ENCODE measurements at regions not wholly inside any gene's neighbourhood (a gene's known extent, or its start where the extent isn't known, plus 50 kb on each side); places are given as distances from the start of the nearest gene placed in this dataset.

DNA sequence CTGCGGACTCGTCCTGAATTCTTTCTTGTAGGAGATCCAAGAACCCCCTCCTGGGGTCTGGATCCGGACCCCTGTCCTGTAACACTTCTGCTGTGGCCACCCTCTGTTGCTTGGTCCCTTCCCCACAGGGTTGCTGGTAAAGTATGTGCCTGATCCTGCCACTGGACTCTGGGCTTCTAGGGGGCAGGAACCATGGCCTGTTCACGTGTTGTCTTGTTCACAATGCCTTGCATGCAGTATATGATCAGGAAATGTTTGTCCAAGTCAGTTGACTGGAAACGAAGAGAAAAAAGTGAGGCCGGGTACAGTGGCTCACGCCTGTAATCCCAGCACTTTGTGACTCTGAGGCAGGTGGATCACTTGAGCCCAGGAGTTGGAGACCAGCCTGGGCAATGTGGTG, 139.3 kb upstream of the ALDH1B1 start:
- H3K9ac ChIP-seq (ENCODE audit: extremely low read depth, insufficient read length, low read length): no peak overlapping the region
- no peaks in the 10 kb centered on the region for H4K20me1 ChIP-seq (ENCODE audit: control insufficient read depth, insufficient read depth, insufficient read length)
- no peak overlapping the region for H2AFZ ChIP-seq (ENCODE audit: low read length)
- H3K9me3 ChIP-seq (ENCODE audit: control insufficient read depth, low read depth, low read length): no peaks in the 10 kb centered on the region
- no peak overlapping the region for H2BK120ac ChIP-seq (ENCODE audit: low read depth, low read length, poor library complexity, severe bottlenecking)
- H2BK15ac ChIP-seq (ENCODE audit: low read depth, low read length): no peak overlapping the region
- no peak overlapping the region for H2AK5ac ChIP-seq (ENCODE audit: insufficient read length, low read length)
- no peak overlapping the region for H2BK5ac ChIP-seq (ENCODE audit: insufficient read length, low read length)
- no peaks in the 10 kb centered on the region for H3K9me3 Mint-ChIP-seq
- no peak overlapping the region for H4K8ac ChIP-seq (replicated peaks; ENCODE audit: insufficient read length, low read depth, low read length)
- no peak overlapping the region for H3K4me2 ChIP-seq (ENCODE audit: insufficient read depth, insufficient read length, low read length)
- H3K4me3 Mint-ChIP-seq: no peak overlapping the region
- H2BK12ac ChIP-seq (ENCODE audit: insufficient read length, low read depth, low read length): no peak overlapping the region
- no peak for DNase-seq
- H3K18ac ChIP-seq (ENCODE audit: insufficient read length, low read depth, low read length): no peak overlapping the region
- no peaks in the 10 kb centered on the region for H3K79me1 ChIP-seq (ENCODE audit: insufficient read depth, low read depth, low read length, poor library complexity, severe bottlenecking)
- TF ChIP-seq, protein P1, sequence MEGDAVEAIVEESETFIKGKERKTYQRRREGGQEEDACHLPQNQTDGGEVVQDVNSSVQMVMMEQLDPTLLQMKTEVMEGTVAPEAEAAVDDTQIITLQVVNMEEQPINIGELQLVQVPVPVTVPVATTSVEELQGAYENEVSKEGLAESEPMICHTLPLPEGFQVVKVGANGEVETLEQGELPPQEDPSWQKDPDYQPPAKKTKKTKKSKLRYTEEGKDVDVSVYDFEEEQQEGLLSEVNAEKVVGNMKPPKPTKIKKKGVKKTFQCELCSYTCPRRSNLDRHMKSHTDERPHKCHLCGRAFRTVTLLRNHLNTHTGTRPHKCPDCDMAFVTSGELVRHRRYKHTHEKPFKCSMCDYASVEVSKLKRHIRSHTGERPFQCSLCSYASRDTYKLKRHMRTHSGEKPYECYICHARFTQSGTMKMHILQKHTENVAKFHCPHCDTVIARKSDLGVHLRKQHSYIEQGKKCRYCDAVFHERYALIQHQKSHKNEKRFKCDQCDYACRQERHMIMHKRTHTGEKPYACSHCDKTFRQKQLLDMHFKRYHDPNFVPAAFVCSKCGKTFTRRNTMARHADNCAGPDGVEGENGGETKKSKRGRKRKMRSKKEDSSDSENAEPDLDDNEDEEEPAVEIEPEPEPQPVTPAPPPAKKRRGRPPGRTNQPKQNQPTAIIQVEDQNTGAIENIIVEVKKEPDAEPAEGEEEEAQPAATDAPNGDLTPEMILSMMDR (conservative IDR thresholded peaks at IDR 0.05): no peak
- H3K27ac Mint-ChIP-seq: peak overlapping the region in 1 of 3 experiments; percentile 92; a peak in 1 of 7 replicates
- no peak overlapping the region for H3K23ac ChIP-seq (ENCODE audit: insufficient read length, low read depth, low read length)
- H3K27me3 Mint-ChIP-seq (ENCODE audit: low read depth): peaks cover 83% of the 10 kb centered on the region
- no peak overlapping the region for H3K56ac ChIP-seq (ENCODE audit: insufficient read length, low read depth, low read length)
- no peak overlapping the region for H3K27ac ChIP-seq (ENCODE audit: insufficient read length, low read depth, low read length)
- H3K23me2 ChIP-seq (ENCODE audit: insufficient read length, low read depth, low read length, poor library complexity, severe bottlenecking): no peaks in the 10 kb centered on the region
- peaks cover 0 to 2% of the 10 kb centered on the region in 2 experiments; a peak in 1 of 4 replicates for H3K4me1 Mint-ChIP-seq
- no peak overlapping the region for H3T11ph ChIP-seq (ENCODE audit: low read length)
- H3K14ac ChIP-seq (ENCODE audit: insufficient read depth, low read length): no peak overlapping the region
- WGBS (ENCODE audit: extremely low coverage, insufficient read length, low lambda C conversion rate): no CpG with 5 or more reads among the region's 7 CpGs
- no peak overlapping the region for H4K5ac ChIP-seq (ENCODE audit: insufficient read length, low read depth, low read length)
- H2BK20ac ChIP-seq (ENCODE audit: low read depth, low read length, poor library complexity, severe bottlenecking): no peak overlapping the region
- no peaks in the 10 kb centered on the region for H3K4me1 ChIP-seq (ENCODE audit: insufficient read depth, low read length)
- no peaks in the 10 kb centered on the region for H3K79me2 ChIP-seq (ENCODE audit: insufficient read depth, low read length)
- no peaks in the 10 kb centered on the region for H3K36me3 Mint-ChIP-seq (ENCODE audit: insufficient read depth in 1 of 3, low read depth in 3 of 3)
- no peak overlapping the region for H3K4ac ChIP-seq (ENCODE audit: low read depth, low read length)
- no peak overlapping the region for H4K91ac ChIP-seq (ENCODE audit: insufficient read length, low read depth, low read length)
- no peaks in the 10 kb centered on the region for H3K27me3 ChIP-seq (ENCODE audit: insufficient read depth, low read length)

Data from H9 (cell line).